GM12878 (cell line): ENCODE measurements at regions not wholly inside any gene's neighbourhood (a gene's known extent, or its start where the extent isn't known, plus 50 kb on each side); places are given as distances from the start of the nearest gene placed in this dataset.

Experiments
- ATAC-seq: fragments of 200-7000 bp; cut with Tn5 transposase; 3 replicates; pipeline ENCODE4 v1.9.1; 2020; ENCODE audit warnings: mild to moderate bottlenecking, moderate library complexity
- BruUV-seq: library from RNA; stranded (reverse); fragments of 400-500 nt; replicated peaks from 2 replicates; lab custom pipeline; 2021; lab: Mats Ljungman, UMichigan
- CTCF ChIA-PET: fragments of 300-600 bp; sonication (Branson Sonifier 250); formaldehyde crosslinking; extraction: SDS; loops from one replicate; lab custom pipeline; 2021; ENCODE audit warnings: inconsistent platforms; lab: Yijun Ruan, JAX
- POLR2A ChIA-PET: fragments of 350-600 bp; formaldehyde crosslinking; extraction: SDS; loops from one replicate; lab custom pipeline; 2021; ENCODE audit warnings: inconsistent platforms; lab: Charles Lee
- RAD21 ChIA-PET: fragments of 300-600 bp; sonication (Branson Sonifier 250); formaldehyde crosslinking; loops from one replicate; lab custom pipeline; 2023; ENCODE audit warnings: antibody characterized with exemption; ENCODE audit not compliant: unreplicated experiment; lab: Charles Lee
- SMC1A ChIA-PET: fragments of 300-600 bp; sonication (Branson Sonifier 250); formaldehyde crosslinking; loops from one replicate; lab custom pipeline; 2023; ENCODE audit not compliant: unreplicated experiment, uncharacterized antibody; lab: Charles Lee
- DNase-seq: peaks from one replicate; pipeline ENCODE4 v3.0.0-alpha.2; 2011; ENCODE audit warnings: low read depth, low spot score
- FAIRE-seq: peaks from 3 replicates; lab custom pipeline; 2011; peaks lifted over from hg19 to GRCh38; lab: Jason Lieb, UNC
- H2AFZ ChIP-seq: 2 replicates; pipeline ENCODE4 v1.6.0; 2011; ENCODE audit warnings: low read depth, low read length, control low read depth; ENCODE audit not compliant: control insufficient read depth
- H3K27ac ChIP-seq: 2 replicates; pipeline ENCODE4 v1.5.1; 2011; ENCODE audit warnings: control low read depth; ENCODE audit not compliant: control insufficient read depth, insufficient read depth
- H3K27me3 ChIP-seq, 2 experiments: replicated peaks in 1 of 2; 2 replicates each; pipeline versions ENCODE4 v1.6.0 to v1.6.1; 2011; ENCODE audit warnings: low read length in 1 of 2; ENCODE audit not compliant: control insufficient read depth in 2 of 2, insufficient read depth in 2 of 2
- H3K36me3 ChIP-seq, 2 experiments: 2 replicates each; pipeline ENCODE4 v1.5.1; 2011; ENCODE audit warnings: low read length in 1 of 2; ENCODE audit not compliant: control insufficient read depth in 2 of 2, insufficient read depth in 2 of 2
- H3K4me1 ChIP-seq: 2 replicates; pipeline ENCODE4 v1.6.1; 2011; ENCODE audit warnings: mild to moderate bottlenecking, low read length, moderate library complexity, mixed read lengths; ENCODE audit not compliant: control insufficient read depth, insufficient read depth
- H3K4me2 ChIP-seq: 2 replicates; pipeline ENCODE4 v1.6.0; 2011; ENCODE audit warnings: control low read depth; ENCODE audit not compliant: control insufficient read depth, insufficient read depth
- H3K4me3 ChIP-seq: fragments of 200-600 bp; sonication (generic); 2 replicates; pipeline ENCODE4 v1.5.1; 2016
- H3K79me2 ChIP-seq: 2 replicates; pipeline ENCODE4 v1.6.0; 2011; ENCODE audit warnings: low read length; ENCODE audit not compliant: control insufficient read depth, insufficient read depth
- H3K9ac ChIP-seq: 2 replicates; pipeline ENCODE4 v1.8.0; 2011; ENCODE audit warnings: low read length, control low read depth, mixed read lengths; ENCODE audit not compliant: control insufficient read depth, insufficient read depth
- H3K9me3 ChIP-seq: replicated peaks from 3 replicates; pipeline ENCODE4 v1.5.1; 2011; ENCODE audit warnings: mild to moderate bottlenecking, low read length; ENCODE audit not compliant: control insufficient read depth, insufficient read depth
- H4K20me1 ChIP-seq: 2 replicates; pipeline ENCODE4 v1.6.0; 2011; ENCODE audit not compliant: control insufficient read depth, insufficient read depth
- ATF7 ChIP-seq: fragments of 450-650 bp; IDR thresholded peaks from 2 replicates; pipeline ENCODE4 v1.6.1; 2016; ENCODE audit warnings: low read depth, mild to moderate bottlenecking
- BACH1 ChIP-seq: fragments of 450-650 bp; IDR thresholded peaks from 2 replicates; pipeline ENCODE4 v1.6.1; 2017; ENCODE audit warnings: mild to moderate bottlenecking, borderline replicate concordance
- BRCA1 ChIP-seq: IDR thresholded peaks from 2 replicates; pipeline ENCODE4 v1.6.1; 2011; ENCODE audit warnings: low read depth, low read length, improper control_type of control experiment
- CBX5 ChIP-seq: sonication (generic); IDR thresholded peaks from 2 replicates; pipeline ENCODE4 v1.6.1; 2016; ENCODE audit warnings: low read depth, moderate library complexity, mild to moderate bottlenecking, inconsistent platforms
- EED ChIP-seq: sonication (generic); IDR thresholded peaks from 2 replicates; pipeline ENCODE4 v1.6.1; 2016; ENCODE audit warnings: antibody characterized with exemption, low read depth
- RAD21 ChIP-seq: IDR thresholded peaks from 2 replicates; pipeline ENCODE4 v1.6.1; 2011; ENCODE audit warnings: mild to moderate bottlenecking, low read depth, low read length, moderate library complexity; ENCODE audit not compliant: insufficient read depth
- SIN3A ChIP-seq: IDR thresholded peaks from 2 replicates; pipeline ENCODE4 v1.6.1; 2012; ENCODE audit warnings: low read depth, low read length, improper control_type of control experiment
- YBX1 ChIP-seq: fragments of 450-650 bp; IDR thresholded peaks from 2 replicates; pipeline ENCODE4 v1.6.1; 2016; ENCODE audit warnings: antibody characterized with exemption
- ZBTB33 ChIP-seq: fragments of 450-650 bp; IDR thresholded peaks from 2 replicates; pipeline ENCODE4 v1.6.1; 2017; ENCODE audit warnings: mild to moderate bottlenecking
- ZNF274 ChIP-seq: IDR thresholded peaks from one replicate; pipeline ENCODE4 v1.8.0; 2011; ENCODE audit not compliant: insufficient read length, insufficient read depth
- WGBS: methylation state at CpG from one replicate; pipeline ENCODE4 v1.1.6; 2016; ENCODE audit warnings: low lambda C conversion rate; ENCODE audit not compliant: insufficient replicate concordance, insufficient coverage; ENCODE audit errors: missing lambda C conversion rate; 5-methylcytosine and 5-hydroxymethylcytosine counted together
- in situ Hi-C: fragments of 300-500 bp; cut with MboI; formaldehyde crosslinking; loops from 9 replicates; pipeline ENCODE4 v1.14.3; 2018; ENCODE audit warnings: mixed read lengths
- intact Hi-C: fragments of 100-400 bp; cut with micrococcal nuclease; formaldehyde crosslinking; loops from one replicate; pipeline ENCODE4 v1.14.2; 2022; ENCODE audit not compliant: unreplicated experiment
- TF ChIP-seq, protein P1 (sequence below): fragments of 450-650 bp; IDR thresholded peaks from 2 replicates; pipeline ENCODE4 v1.6.1; 2017; ENCODE audit warnings: mild to moderate bottlenecking, low read depth, inconsistent platforms; ENCODE audit not compliant: poor library complexity, severe bottlenecking
- TF ChIP-seq, protein P2 (sequence below): IDR thresholded peaks from 2 replicates; pipeline ENCODE4 v1.6.1; 2012; ENCODE audit warnings: mild to moderate bottlenecking, low read depth, low read length

DNA sequence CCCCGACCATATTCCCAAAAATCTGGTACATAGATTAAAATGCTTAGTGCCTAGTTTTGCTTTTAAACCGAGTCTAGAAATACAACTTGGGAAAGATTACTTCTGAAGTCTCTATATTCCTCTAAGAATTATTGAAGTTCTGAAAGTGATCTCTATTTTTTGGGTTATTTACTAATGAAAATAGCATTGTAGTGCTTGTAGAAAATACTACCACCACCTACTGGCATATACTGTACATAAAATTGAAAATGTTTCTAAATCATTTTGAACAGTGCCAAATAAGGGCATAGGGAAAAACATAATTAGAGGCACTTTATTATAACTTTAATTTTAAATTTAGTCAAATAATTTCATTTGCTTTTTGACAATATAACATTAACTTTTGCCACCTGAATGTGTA lies 1399.6 kb upstream of the ZEB2 start (continued):
- TF ChIP-seq, protein P1, sequence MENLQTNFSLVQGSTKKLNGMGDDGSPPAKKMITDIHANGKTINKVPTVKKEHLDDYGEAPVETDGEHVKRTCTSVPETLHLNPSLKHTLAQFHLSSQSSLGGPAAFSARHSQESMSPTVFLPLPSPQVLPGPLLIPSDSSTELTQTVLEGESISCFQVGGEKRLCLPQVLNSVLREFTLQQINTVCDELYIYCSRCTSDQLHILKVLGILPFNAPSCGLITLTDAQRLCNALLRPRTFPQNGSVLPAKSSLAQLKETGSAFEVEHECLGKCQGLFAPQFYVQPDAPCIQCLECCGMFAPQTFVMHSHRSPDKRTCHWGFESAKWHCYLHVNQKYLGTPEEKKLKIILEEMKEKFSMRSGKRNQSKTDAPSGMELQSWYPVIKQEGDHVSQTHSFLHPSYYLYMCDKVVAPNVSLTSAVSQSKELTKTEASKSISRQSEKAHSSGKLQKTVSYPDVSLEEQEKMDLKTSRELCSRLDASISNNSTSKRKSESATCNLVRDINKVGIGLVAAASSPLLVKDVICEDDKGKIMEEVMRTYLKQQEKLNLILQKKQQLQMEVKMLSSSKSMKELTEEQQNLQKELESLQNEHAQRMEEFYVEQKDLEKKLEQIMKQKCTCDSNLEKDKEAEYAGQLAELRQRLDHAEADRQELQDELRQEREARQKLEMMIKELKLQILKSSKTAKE, result no peak
- TF ChIP-seq YBX1, result no peak
- TF ChIP-seq BRCA1, result no peak

GRCh38 chr2:145918951-145919350 lies 1399.0 kb upstream of the ZEB2 start:
- Histone ChIP-seq H4K20me1 (no peaks in the 10 kb centered on the region), H3K4me1 (no peaks in the 10 kb centered on the region), H3K36me3 (no peaks in the 10 kb centered on the region), H3K79me2 (no peaks in the 10 kb centered on the region), H3K9me3 (no peaks in the 10 kb centered on the region), H3K27me3 (no peaks in the 10 kb centered on the region), H3K4me2 (no peak overlapping the region), H3K9ac (no peak overlapping the region)
- 21% methylated on average over 1 of the region's 1 CpG for WGBS
- RAD21 ChIA-PET, result no interaction called here
- POLR2A ChIA-PET, result no interaction called here
- CTCF ChIA-PET, result interaction anchor here (0.9 kb wide), 1 partner anchor 9 kb away, joined by 3 read pairs; no protein-coding TSS in a partner anchor
- FAIRE-seq, result no peak
- TF ChIP-seq BACH1 (no peak), SIN3A (no peak), CBX5 (no peak), RAD21 (no peak), ZNF274 (no peak), ZBTB33 (no peak), EED (no peak), ATF7 (no peak)
- TF ChIP-seq, protein P2, sequence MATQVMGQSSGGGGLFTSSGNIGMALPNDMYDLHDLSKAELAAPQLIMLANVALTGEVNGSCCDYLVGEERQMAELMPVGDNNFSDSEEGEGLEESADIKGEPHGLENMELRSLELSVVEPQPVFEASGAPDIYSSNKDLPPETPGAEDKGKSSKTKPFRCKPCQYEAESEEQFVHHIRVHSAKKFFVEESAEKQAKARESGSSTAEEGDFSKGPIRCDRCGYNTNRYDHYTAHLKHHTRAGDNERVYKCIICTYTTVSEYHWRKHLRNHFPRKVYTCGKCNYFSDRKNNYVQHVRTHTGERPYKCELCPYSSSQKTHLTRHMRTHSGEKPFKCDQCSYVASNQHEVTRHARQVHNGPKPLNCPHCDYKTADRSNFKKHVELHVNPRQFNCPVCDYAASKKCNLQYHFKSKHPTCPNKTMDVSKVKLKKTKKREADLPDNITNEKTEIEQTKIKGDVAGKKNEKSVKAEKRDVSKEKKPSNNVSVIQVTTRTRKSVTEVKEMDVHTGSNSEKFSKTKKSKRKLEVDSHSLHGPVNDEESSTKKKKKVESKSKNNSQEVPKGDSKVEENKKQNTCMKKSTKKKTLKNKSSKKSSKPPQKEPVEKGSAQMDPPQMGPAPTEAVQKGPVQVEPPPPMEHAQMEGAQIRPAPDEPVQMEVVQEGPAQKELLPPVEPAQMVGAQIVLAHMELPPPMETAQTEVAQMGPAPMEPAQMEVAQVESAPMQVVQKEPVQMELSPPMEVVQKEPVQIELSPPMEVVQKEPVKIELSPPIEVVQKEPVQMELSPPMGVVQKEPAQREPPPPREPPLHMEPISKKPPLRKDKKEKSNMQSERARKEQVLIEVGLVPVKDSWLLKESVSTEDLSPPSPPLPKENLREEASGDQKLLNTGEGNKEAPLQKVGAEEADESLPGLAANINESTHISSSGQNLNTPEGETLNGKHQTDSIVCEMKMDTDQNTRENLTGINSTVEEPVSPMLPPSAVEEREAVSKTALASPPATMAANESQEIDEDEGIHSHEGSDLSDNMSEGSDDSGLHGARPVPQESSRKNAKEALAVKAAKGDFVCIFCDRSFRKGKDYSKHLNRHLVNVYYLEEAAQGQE, result no peak
- TF ChIP-seq, all 136 proteins: peak for 0
- Histone ChIP-seq H2AFZ (no peak overlapping the region), H3K27ac (no peak overlapping the region), H3K4me3 (no peak overlapping the region)
- ATAC-seq (no peak), DNase-seq (no peak)
- intact Hi-C loops, result no loop called here
- in situ Hi-C loops, result no loop called here
- BruUV-seq, result no TSS peak
- SMC1A ChIA-PET, result no interaction called here
